GM19035 (cell line): ENCODE measurements at regions not wholly inside any gene's neighbourhood (a gene's known extent, or its start where the extent isn't known, plus 50 kb on each side); places are given as distances from the start of the nearest gene placed in this dataset.
"Not testable (repeated sequence)": the region's sequence is repeated elsewhere in the genome, so short reads cannot be mapped to it uniquely, and the experiment has no call there.

Experiments
- ATAC-seq: cut with Tn5 transposase; IDR thresholded peaks from one replicate; pipeline ENCODE4 v1.9.1; 2021; ENCODE audit not compliant: unreplicated experiment

- ATAC-seq, result no peak
Measured at GRCh38 chr6:80942911-80943310, 809.6 kb downstream of the TENT5A start.

DNA sequence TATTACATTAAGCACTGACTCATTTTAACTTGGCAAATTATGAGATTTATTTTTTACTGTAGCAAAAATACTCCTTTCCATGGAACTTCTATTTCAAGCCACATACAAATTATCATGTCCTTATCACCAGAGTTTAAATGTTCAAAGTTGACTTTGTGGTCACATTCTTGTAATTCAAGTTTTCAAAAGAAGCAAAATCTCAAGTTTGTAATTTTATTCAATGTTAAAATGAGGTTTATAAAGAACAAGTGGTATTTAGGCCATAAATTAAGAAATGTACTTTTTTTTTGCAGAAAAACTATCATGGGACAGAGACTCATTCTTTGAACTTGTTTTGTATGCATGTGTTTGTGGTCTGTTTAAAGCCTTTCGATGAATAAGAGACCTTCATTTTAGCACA, 811.5 kb downstream of the TENT5A start:
- no peak for ATAC-seq

GRCh38 chr6:80940571-80940970, 811.9 kb downstream of the TENT5A start:
- ATAC-seq, result no peak

- no peak for ATAC-seq
Measured at GRCh38 chr6:80939898-80940297, 812.6 kb downstream of the TENT5A start.

- ATAC-seq, result no peak
Measured at GRCh38 chr6:80939480-80939879, 813.0 kb downstream of the TENT5A start.

DNA sequence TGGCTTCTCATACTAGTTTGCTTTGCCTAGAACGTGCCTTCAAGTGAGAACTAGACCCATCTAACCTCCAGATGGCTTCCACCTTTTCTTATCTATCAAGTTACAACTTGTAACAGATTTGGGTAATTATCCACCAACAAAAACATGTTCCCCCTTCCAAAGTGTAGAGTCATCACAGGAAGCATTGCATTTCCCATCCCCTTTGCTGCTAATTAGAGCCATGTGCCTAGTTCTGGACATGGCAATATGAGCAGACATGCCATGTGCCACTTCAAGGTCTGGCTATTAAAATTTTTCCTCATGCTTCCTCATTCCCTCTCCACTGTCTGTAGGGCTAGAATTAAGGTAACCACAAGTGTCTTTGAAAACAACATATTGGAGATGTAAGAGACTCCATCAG, 814.4 kb downstream of the TENT5A start:
- no peak for ATAC-seq

- no peak for ATAC-seq
Measured at GRCh38 chr6:80932359-80932758, 820.1 kb downstream of the TENT5A start.

DNA sequence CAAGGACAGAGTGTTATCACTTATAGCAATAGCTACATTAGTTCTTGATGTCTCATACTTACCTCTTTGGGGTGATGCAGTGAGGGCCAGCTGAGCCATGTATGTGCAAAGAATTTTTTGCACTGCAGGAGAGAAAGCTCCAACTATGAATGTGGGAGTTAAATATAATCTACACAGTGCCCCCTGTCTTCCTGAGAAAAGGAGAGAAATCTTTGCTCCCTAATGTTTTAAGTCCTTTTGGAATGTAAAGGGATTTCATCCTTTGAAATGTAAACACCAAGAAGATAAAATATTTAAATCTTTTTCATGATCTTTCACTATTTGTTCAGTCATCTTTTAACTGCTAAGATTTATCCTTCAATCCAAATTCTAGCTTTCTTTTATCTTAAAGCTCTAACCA, 822.1 kb downstream of the TENT5A start:
- no peak for ATAC-seq

- ATAC-seq, result no peak
Measured at GRCh38 chr6:80923816-80924215, 817.3 kb downstream of the BCKDHB start.

- no peak for ATAC-seq
Measured at GRCh38 chr6:80922916-80923455, 816.5 kb downstream of the BCKDHB start.

GRCh38 chr6:80921861-80922460, 815.5 kb downstream of the BCKDHB start:
- no peak for ATAC-seq

DNA sequence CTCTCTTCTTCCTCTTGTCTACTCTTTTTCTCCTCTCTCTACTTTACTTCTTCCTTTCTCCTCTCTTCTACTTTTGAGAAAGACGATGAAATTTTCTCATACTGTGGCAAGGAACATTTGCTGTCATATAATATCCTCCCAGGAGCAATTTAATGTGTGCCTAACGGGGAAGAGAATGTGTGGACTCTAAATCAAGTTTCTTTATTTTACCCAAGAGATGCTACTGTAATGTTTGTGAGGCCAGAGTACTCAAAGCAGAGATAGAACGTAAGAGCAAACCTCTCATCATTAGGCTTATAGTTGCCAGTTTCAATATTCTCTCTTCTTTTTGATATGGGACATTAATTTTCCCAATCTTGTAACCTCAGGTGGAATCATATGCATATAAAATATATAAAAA, 801.4 kb downstream of the BCKDHB start:
- ATAC-seq, result no peak

DNA sequence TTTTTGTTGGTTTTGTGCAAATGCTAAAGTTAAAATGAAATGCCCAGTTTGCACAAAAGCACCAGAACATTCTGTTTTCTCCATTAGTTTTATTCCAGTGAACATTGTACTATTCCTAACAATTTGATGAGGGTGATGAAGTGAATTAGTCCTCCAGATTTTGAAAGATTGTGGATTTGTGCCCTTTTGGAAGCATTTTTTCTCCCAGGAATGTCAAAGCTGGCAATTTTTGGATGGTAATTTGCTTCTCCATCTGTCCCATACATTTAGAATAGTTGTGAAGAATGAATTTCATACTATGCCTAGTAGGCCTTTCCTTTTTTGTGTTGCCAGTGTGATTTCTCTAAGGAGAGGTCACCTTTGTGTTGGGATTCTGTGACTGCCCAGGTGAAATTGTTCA, 797.2 kb downstream of the BCKDHB start:
- ATAC-seq, result no peak

DNA sequence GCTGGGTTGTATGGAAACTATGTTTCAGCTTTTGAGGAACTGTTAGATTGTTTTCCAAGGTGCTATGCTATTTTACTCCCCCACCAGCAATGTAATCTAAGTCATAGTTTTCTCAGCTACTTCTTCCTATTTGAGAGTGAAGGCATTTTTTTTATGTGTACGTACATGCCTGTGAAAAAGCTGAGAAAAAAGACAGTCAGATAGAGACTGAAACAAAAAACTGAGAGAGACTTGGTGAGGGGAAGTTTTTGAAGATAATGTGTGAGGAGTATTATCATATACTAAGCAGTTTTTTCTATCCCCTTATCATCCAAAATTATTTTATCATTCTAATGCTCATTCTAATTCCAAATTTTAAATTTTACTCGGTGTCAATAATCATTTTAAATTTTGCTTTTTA, 780.0 kb downstream of the BCKDHB start:
- ATAC-seq, result no peak

DNA sequence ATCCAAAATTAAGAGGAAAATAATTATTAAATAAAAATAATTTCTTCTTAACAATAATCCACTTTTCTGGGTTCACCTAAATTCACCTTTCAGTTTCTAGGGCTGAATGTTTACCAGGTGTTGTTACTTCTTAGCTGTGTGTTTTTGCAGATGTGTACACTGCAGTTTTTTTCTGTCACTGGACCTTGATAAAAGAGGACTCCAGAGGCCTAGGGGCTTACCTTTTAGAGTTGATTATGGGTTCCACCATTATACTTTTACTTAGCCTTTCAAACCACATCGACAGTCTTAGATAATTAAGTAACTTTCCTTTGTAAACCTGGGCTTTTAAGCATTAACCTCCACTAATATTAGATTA, 766.5 kb downstream of the BCKDHB start:
- ATAC-seq, result no peak

DNA sequence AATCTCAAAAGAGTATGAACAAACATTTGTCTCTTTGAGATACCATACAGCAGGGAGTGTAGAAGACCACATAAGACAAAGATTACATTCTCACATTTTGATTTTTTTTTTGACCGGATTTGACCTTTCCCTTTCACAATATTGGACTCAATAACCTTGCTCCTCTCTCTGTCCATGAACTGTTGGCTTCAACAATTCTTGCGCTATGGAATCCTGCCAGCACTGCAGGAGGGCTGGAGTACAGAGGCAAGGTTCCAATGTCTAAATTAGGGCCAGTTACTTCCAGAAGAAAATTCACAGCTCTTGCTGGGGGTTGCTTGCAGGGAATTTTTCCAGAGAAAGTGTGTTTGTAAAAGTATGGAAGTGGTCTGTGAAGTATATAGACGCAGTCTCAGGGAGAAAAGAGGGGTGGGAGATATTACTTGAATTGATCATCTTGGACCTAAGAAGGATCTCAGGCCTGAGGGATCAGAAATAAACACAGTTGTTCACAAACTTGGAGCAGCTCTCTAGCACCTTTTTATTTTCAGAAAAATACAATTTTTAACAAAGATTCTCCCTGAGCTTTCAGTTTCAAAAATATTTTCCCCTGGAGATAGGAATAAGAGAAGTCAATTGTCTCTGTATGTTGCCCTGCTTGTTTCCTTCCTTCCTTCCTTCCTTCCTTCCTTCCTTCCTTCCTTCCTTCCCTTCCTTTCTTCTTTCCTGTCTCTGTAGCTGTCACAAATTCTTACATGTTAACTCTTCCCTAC, 765.9 kb downstream of the BCKDHB start:
- no peak for ATAC-seq

- no peak for ATAC-seq
Measured at GRCh38 chr6:80862756-80863155, 756.3 kb downstream of the BCKDHB start.

DNA sequence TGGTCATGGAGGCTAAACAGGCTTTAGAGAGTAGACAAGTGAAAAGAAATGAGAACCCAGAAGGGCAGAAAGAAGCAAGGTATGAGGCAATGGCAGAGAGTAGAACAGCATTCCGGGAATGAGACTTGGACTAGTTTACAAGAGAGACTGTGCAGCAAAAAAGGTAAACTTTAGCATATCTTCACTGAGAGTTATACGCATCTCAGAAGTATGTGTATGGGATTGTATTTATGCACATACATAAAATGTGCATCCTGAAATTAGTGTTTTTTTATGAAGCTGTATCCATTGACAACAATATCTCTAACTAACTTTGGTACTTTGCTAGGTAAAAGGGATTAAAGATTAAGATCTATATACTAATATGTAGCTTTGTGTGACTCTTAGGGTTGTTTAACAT, 753.6 kb downstream of the BCKDHB start:
- ATAC-seq, result no peak

DNA sequence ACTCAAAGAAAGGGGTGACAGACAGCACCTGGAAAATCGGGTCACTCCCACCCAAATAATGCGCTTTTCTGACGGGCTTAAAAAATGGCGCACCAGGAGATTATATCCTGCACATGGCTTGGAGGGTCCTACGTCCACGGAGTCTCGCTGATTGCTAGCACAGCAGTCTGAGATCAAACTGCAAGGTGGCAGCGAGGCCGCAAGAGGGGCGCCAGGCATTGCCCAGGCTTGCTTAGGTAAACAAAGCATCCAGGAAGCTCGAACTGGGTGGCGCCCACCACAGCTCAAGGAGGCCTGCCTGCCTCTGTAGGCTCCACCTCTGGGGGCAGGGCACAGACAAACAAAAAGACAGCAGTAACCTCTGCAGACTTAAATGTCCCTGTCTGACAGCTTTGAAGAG, 741.5 kb downstream of the BCKDHB start:
- not testable (repeated sequence) for ATAC-seq

DNA sequence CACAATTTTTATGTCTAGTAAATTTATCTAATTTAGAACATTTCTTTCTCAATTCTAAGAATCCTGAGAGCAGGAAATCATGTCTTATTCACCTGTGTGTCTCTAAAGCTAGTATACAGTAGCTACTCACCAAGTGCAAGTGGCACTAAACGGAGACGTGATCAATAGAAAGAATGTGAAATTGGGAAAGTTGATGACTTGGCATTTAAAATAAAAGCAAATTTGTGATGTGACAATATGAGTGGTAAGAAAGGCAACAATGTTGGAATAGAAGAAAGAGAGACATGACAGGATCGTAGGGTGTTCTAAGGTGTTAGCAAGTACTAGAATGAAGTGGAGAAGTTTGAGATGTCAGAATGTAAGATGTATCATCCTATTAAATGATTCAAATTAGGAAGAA, 725.9 kb downstream of the BCKDHB start:
- ATAC-seq, result no peak

DNA sequence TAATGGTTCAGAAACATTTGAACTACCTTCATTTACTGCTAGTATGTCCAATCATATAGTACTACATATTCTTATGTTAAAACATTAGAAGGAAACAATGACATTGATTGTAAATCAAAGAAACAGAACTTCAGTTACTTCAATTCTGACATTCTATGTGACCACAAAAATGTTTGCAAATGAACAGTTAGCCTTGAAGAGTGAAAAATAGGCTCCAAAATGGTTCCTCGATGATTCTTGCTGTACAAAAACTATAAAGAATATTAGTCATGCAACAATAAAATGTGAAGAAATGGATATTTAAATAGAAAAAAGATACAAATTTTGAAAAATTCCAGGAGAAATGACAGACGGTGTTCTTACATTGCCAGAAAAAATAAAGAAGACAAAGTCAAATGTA, 686.9 kb downstream of the BCKDHB start:
- ATAC-seq, result no peak

GRCh38 chr6:80792151-80792550, 685.7 kb downstream of the BCKDHB start:
- ATAC-seq, result no peak
